ENCODE measurements at regions not wholly inside any gene's neighbourhood (a gene's known extent, or its start where the extent isn't known, plus 50 kb on each side); places are given as distances from the start of the nearest gene placed in this dataset.
"Not testable (repeated sequence)": the region's sequence is repeated elsewhere in the genome, so short reads cannot be mapped to it uniquely, and the experiment has no call there.

DNA sequence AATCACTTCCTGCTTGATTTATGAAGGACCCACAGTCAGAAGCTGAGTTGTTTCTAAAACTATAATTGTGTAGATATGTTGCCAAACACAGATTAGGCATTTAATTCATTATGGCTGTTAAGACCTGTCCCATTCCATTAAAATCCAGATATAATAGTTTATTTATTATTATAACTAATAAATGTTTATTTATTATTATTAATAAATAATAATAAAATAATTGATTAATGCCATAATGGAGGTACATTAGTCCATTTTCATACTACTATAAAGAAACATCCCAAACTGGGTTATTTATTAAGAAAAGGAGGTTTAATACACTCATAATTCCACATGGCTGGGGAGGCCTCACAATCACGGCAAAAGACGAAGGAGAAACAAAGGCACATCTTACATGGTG, 1240.9 kb downstream of the CDH11 start:
- no peak overlapping the region for H3K27ac ChIP-seq
- TF ChIP-seq, protein P1, sequence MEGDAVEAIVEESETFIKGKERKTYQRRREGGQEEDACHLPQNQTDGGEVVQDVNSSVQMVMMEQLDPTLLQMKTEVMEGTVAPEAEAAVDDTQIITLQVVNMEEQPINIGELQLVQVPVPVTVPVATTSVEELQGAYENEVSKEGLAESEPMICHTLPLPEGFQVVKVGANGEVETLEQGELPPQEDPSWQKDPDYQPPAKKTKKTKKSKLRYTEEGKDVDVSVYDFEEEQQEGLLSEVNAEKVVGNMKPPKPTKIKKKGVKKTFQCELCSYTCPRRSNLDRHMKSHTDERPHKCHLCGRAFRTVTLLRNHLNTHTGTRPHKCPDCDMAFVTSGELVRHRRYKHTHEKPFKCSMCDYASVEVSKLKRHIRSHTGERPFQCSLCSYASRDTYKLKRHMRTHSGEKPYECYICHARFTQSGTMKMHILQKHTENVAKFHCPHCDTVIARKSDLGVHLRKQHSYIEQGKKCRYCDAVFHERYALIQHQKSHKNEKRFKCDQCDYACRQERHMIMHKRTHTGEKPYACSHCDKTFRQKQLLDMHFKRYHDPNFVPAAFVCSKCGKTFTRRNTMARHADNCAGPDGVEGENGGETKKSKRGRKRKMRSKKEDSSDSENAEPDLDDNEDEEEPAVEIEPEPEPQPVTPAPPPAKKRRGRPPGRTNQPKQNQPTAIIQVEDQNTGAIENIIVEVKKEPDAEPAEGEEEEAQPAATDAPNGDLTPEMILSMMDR (conservative IDR thresholded peaks at IDR 0.05), result no peak
- TF ChIP-seq ZFX (IDR thresholded peaks at IDR 0.05), result no peak

DNA sequence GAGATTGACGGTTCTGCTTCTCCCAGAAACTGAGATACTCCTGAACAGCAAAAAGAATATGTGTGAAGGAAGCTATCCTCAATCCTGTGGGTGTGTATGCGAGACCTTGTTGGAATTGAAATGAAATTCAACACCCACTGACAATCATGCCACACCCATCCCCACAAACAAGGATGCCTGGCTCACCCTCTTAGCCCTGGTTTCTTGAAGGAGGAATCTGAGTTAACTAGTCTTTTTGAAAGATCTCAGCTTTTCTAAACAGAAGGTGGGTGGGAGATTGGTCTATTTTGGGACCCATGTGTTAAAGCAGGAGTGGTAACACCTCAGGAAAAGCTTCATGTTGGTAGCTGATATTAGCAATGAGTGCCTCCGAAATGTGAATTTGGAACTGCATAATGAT, 1244.5 kb downstream of the CDH11 start:
- H3K27ac ChIP-seq, result no peak overlapping the region
- TF ChIP-seq, protein P1 (conservative IDR thresholded peaks at IDR 0.05), result no peak
- no peak for TF ChIP-seq ZFX (IDR thresholded peaks at IDR 0.05)

DNA sequence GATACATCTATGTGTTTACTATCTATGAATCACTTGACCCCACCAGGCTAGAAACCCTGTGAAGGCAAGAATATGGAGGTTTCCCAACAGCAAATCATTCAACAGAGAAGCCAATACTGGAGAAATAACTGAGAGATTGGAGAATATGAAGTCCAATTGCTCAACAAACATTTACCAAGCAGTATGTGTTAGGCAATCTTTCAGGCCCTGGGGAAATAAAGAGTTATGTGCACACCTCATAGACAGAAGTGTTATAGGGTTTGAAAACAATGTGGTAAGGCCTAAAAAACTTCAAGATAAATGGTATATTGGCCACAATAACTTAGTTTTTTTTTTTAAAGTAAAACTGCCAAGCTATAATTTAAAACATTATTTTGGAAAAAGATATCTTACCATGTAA, 1245.8 kb downstream of the CDH11 start:
- no peak overlapping the region for H3K27ac ChIP-seq
- TF ChIP-seq ZFX (IDR thresholded peaks at IDR 0.05), result no peak
- TF ChIP-seq, protein P1 (conservative IDR thresholded peaks at IDR 0.05), result no peak

DNA sequence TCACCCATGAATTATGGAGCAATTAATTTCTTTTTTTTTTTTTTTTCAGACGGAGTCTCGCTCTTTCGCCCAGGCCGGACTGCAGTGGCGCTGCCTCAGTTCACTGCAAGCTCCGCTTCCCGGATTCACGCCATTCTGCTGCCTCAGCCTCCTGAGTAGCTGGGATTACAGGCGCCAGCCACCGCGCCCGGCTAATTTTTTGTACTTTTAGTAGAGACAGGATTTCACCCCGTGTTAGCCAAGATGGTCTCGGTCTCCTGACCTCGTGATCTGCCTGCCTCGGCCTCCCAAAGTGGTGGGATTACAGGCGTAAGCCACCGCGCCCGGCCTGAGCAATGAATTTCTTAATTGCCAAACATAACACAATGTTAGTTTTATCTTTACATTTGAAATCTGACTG, 1261.2 kb downstream of the CDH11 start:
- H3K27ac ChIP-seq, result not testable (repeated sequence)

DNA sequence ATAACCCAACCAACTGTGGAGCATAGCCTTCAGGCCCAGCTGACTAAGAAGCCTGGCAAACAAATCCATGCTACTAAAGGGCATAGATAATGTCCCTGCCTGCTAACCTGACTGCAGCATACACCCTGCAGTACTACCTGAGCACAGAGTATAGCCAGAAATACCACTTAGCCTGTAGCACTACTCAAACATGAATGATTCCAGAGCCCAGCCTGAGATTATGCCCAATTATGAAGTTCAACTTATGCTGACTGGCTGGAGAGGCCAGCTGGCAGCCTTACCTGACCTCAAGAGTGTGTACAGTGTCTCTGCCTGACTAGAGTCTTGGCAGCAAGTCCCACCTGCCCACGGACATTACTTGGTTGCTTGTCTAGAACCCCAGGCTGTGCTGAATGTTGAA, 1265.3 kb downstream of the CDH11 start:
- TF ChIP-seq ZFX (IDR thresholded peaks at IDR 0.05), result no peak
- TF ChIP-seq, protein P1 (conservative IDR thresholded peaks at IDR 0.05), result no peak

DNA sequence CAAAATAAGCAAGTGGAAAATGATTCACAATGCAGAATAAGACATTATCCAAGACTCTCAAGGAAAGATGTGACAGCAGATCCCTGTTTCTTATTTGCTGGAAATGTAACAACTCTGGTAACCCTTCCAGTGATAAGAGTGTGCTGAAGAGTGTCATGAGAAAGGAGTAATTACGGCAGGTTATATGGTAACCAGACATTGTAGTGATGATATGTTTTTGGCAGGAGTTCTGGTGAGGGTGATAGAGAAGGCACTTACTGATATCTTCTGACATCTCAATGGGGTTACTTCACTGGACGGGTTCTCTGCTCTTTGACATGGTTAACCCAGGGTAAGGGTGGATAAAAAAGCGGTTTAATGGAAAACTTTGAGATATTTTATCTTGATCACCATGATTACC, 1270.9 kb downstream of the CDH11 start:
- TF ChIP-seq, protein P1 (conservative IDR thresholded peaks at IDR 0.05), result no peak
- TF ChIP-seq ZFX (IDR thresholded peaks at IDR 0.05), result no peak

More for the DNA sequence above, 1265.3 kb downstream of the CDH11 start:
- H3K27ac ChIP-seq, result no peak overlapping the region

DNA sequence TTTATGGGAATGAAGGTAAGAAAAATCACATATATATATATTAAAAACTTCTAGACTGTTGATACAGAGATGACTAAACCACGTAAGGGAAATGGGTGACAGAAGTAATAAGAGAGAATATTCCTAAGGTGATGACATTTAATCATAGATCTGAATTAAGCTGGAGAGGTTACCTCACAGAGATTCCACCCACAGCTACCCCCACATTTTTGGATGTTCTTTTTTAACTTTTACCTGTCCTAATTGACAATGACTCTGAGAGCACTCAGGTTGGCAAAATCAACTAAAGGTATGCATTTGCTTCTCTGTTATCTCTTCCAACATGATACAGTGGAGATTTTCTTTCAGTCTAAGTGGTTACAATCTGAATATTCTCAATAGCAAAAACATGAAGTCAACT, 1280.6 kb downstream of the CDH11 start:
- no peak for TF ChIP-seq ZFX (IDR thresholded peaks at IDR 0.05)
- TF ChIP-seq, protein P1 (conservative IDR thresholded peaks at IDR 0.05), result no peak
- H3K27ac ChIP-seq, result no peak overlapping the region

More for the DNA sequence above, 1270.9 kb downstream of the CDH11 start:
- H3K27ac ChIP-seq, result no peak overlapping the region

DNA sequence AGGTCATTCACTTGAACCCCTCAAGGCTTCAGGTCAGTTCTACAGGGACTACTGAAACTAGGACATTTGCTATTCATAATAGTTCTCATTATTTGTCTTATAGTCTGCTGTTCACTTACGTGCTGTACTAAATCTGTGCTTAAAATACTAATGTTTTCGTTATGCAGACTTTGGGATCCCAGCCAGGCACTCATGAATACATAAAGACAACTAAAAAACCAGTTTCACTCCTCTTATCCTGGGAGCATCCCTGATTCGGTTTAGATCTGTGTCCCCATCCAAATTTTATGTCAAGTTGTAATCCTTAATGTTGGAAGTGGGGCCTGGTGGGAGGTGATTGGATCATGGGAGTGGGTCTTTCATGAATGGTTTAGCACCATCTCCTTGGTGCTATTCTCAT, 1291.8 kb downstream of the CDH11 start:
- no peak for TF ChIP-seq ZFX (IDR thresholded peaks at IDR 0.05)
- TF ChIP-seq, protein P1 (conservative IDR thresholded peaks at IDR 0.05), result no peak
- H3K27ac ChIP-seq, result no peak overlapping the region

Measured in C4-2B (cell line).